HG03565 (cell line): ENCODE measurements at regions not wholly inside any gene's neighbourhood (a gene's known extent, or its start where the extent isn't known, plus 50 kb on each side); places are given as distances from the start of the nearest gene placed in this dataset.
"Not testable (repeated sequence)": the region's sequence is repeated elsewhere in the genome, so short reads cannot be mapped to it uniquely, and the experiment has no call there.

ENCODE experiments used
- ATAC-seq: cut with Tn5 transposase; IDR thresholded peaks from one replicate; pipeline ENCODE4 v1.9.1; 2021; ENCODE audit warnings: mild to moderate bottlenecking, moderate library complexity; ENCODE audit not compliant: unreplicated experiment

DNA sequence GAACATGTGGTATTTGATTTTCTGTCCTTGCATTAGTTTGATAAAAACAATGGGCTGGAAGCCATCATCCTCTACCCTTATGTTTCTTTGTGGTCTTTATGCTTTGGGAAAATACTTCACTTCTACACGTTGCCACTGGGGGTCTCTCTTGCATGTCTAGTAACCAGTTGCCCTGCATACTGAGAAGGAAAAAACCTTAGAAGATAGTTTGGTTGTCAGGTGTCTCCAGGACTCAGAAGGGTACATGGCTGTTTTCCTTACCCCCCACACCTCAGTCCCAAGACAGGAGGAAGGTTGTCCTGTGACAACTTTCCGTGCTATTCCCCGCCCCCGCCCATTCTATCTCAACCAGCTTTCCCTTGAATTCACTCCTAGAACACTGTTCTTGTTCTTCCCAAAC lies 62.1 kb upstream of the LANCL3 start:
- ATAC-seq = peak; percentile 65

DNA sequence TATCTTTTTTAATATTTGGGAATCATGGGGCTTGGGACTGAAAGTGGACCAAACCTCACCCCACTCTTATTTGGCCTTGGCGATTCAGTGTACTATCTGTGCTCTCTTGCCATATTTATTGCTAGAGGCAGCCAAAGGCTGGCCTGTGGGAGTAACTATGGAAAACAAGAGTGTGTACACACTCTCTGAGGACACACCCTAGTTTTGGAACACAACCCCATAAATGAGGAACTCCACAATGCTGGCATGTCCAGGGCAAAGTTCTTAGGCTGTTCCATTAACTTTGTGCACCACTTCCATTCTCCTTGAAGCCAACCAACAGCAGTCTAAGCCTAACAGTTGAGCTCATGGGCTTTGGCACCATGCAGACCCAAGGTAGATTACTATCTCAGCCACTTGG lies 54.9 kb upstream of the LANCL3 start:
- ATAC-seq = not testable (repeated sequence)

DNA sequence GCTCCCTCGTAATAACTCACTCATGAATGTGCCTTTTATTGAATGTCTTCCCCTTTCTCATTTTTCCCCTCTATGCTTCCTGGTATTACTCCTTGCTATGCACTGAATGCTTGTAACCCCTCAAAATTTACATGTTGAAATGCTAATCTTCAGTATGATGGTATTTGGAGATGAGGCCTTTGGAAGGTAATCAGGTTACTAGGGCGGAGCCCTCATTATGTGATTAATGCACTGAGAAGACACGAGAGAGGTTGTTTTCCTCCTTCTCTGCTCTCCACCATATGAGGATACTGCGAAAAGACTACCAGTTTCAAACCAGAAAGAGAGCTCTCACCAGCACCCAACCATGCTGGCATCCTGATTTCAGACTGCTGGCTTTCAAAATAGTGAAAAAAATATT lies 52.2 kb upstream of the LANCL3 start:
- not testable (repeated sequence) for ATAC-seq

DNA sequence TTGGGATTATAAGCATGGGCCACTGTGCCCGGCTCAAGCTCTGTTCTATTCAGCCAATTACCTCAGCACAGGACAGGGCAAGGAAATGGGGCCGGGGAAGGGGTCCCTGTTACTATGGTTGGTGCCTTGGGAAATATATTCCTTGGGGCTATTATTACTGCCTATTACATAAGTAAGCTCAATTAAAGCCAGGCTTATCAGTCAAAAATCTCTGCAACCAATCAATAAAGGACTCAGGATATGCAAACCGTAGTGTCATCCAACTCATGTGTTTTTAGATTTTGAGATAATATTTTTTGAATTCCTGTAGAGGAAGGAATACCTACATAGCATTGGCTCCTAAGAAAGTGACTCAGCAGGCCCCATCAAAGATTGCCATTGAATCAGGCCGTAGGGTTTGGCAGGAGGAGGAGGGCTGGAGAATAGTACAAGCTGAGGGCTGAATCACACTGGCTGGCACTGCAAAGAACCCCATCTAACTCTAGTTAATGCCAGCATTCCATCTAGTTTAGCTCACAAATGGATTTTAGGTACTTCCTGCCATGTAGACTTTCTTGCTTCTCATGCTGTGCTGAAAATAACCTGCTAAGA lies 50.5 kb upstream of the LANCL3 start:
- not testable (repeated sequence) for ATAC-seq
